OCI-LY7 (cell line): ENCODE measurements at regions not wholly inside any gene's neighbourhood (a gene's known extent, or its start where the extent isn't known, plus 50 kb on each side); places are given as distances from the start of the nearest gene placed in this dataset.

Experiments used
- CTCF ChIP-seq: fragments of 200-600 bp; sonication (generic); conservative IDR thresholded peaks from 2 replicates; pipeline ENCODE4 v1.5.1; 2014; ENCODE audit warnings: mild to moderate bottlenecking, antibody characterized with exemption, low read length, moderate library complexity, mixed read lengths
- EZH2phosphoT487 ChIP-seq: fragments of 200-600 bp; sonication (generic); IDR thresholded peaks from 2 replicates; pipeline ENCODE4 v1.6.1; 2018; ENCODE audit warnings: low read depth, borderline replicate concordance, mild to moderate bottlenecking, mixed run types, antibody characterized with exemption, low read length, moderate library complexity, mixed read lengths

DNA sequence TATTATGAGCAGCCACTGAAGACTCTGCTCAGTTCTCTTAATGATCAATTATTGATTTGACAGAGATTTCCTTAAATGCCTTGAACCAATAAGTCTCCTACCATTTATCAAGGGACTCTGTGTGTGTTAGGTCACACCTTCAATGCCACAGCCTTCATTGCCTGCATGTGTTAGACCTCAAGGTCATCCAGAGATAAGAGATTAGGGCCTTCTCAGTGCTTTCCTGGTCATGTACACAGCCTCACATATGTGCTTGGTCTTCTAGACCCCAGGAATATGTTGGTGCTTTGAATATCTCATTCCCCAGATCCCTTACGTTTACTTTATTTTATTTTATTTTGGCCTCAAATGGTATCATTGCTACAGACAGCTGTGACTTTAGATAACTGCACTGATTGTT, 93.0 kb upstream of the CTAGE1 start:
- no peak for TF ChIP-seq CTCF
- no peak for TF ChIP-seq EZH2phosphoT487
